Stomach (tissue), 4 donors: ENCODE measurements at regions not wholly inside any gene's neighbourhood (a gene's known extent, or its start where the extent isn't known, plus 50 kb on each side); places are given as distances from the start of the nearest gene placed in this dataset.

Source experiments
- EP300 ChIP-seq: sonication (generic); formaldehyde crosslinking; IDR thresholded peaks from one replicate; pipeline ENCODE4 v1.6.1; 2017; ENCODE audit warnings: antibody characterized with exemption
- POLR2A ChIP-seq, 4 donors: fragments of 450-650 bp; IDR thresholded peaks; one replicate each; pipeline ENCODE4 v1.6.1; 2016; ENCODE audit warnings: antibody characterized with exemption in 4 of 4, control low read depth in 2 of 4, mild to moderate bottlenecking in 1 of 4, moderate library complexity in 1 of 4
- POLR2AphosphoS5 ChIP-seq, 3 donors: sonication (generic); formaldehyde crosslinking; IDR thresholded peaks; one replicate each; pipeline ENCODE4 v1.6.1; 2016; ENCODE audit warnings: antibody characterized with exemption in 3 of 3
- TF ChIP-seq, protein P1 (sequence below), 7 experiments: fragments of 450-650 bp in 4 of 7; fragments of 200-600 bp in 3 of 7; sonication (generic) in 3 of 7; IDR thresholded peaks; one replicate each; pipeline ENCODE4 v1.5.1; 2016 to 2019; ENCODE audit warnings: antibody characterized with exemption in 7 of 7, control low read depth in 2 of 7, mild to moderate bottlenecking in 1 of 7

- TF ChIP-seq, protein P1, sequence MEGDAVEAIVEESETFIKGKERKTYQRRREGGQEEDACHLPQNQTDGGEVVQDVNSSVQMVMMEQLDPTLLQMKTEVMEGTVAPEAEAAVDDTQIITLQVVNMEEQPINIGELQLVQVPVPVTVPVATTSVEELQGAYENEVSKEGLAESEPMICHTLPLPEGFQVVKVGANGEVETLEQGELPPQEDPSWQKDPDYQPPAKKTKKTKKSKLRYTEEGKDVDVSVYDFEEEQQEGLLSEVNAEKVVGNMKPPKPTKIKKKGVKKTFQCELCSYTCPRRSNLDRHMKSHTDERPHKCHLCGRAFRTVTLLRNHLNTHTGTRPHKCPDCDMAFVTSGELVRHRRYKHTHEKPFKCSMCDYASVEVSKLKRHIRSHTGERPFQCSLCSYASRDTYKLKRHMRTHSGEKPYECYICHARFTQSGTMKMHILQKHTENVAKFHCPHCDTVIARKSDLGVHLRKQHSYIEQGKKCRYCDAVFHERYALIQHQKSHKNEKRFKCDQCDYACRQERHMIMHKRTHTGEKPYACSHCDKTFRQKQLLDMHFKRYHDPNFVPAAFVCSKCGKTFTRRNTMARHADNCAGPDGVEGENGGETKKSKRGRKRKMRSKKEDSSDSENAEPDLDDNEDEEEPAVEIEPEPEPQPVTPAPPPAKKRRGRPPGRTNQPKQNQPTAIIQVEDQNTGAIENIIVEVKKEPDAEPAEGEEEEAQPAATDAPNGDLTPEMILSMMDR (IDR thresholded peaks at IDR 0.05), result no peak
- TF ChIP-seq EP300 (no peak), POLR2A (IDR thresholded peaks at IDR 0.05) (no peak), POLR2AphosphoS5 (IDR thresholded peaks at IDR 0.05) (no peak)
These were observed 139.2 kb upstream of the SALL4 start for GRCh38 chr20:51941503-51941902.
